ENCODE measurements at regions not wholly inside any gene's neighbourhood (a gene's known extent, or its start where the extent isn't known, plus 50 kb on each side); places are given as distances from the start of the nearest gene placed in this dataset.
"Not testable (repeated sequence)": the region's sequence is repeated elsewhere in the genome, so short reads cannot be mapped to it uniquely, and the experiment has no call there.

DNA sequence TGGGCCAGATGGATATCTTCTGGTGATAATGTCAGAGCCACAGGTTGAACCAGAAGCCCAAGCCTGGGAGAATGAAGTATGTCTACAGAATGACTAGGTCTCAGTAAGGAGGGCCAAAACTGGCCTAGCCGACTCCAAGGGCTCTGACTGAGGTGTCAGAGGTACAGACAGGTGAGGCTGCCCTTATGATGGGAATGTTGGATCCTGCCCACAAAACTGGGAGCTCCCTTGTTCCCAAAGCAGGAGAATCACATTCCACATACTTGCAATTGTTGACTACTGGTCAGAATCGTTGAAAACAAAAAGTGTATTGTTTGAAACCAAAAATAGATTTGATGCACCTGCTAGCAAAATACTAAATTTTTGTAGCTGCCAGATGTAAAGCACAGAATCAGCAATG lies 350.2 kb downstream of the BCL2L11 start:
- not testable (repeated sequence) for H3K14ac ChIP-seq (ENCODE audit: insufficient read depth, low read length); H3K9me3 ChIP-seq (ENCODE audit: control insufficient read depth, low read depth, low read length); H3K79me1 ChIP-seq (ENCODE audit: insufficient read depth, low read depth, low read length, poor library complexity, severe bottlenecking); H2BK20ac ChIP-seq (ENCODE audit: low read depth, low read length, poor library complexity, severe bottlenecking); H3K4me2 ChIP-seq (ENCODE audit: insufficient read depth, insufficient read length, low read length); H3T11ph ChIP-seq (ENCODE audit: low read length); H3K27me3 Mint-ChIP-seq (ENCODE audit: low read depth); H3K79me2 ChIP-seq (ENCODE audit: insufficient read depth, low read length); H3K27me3 ChIP-seq (ENCODE audit: insufficient read depth, low read length); H3K36me3 Mint-ChIP-seq (ENCODE audit: insufficient read depth in 1 of 3, low read depth in 3 of 3); H4K5ac ChIP-seq (ENCODE audit: insufficient read length, low read depth, low read length); H4K91ac ChIP-seq (ENCODE audit: insufficient read length, low read depth, low read length); H3K4me1 ChIP-seq (ENCODE audit: insufficient read depth, low read length); H3K23ac ChIP-seq (ENCODE audit: insufficient read length, low read depth, low read length); H2BK15ac ChIP-seq (ENCODE audit: low read depth, low read length); H3K56ac ChIP-seq (ENCODE audit: insufficient read length, low read depth, low read length); H3K4me3 Mint-ChIP-seq; H3K4ac ChIP-seq (ENCODE audit: low read depth, low read length); H4K20me1 ChIP-seq (ENCODE audit: control insufficient read depth, insufficient read depth, insufficient read length); H2BK120ac ChIP-seq (ENCODE audit: low read depth, low read length, poor library complexity, severe bottlenecking); H3K18ac ChIP-seq (ENCODE audit: insufficient read length, low read depth, low read length); H4K8ac ChIP-seq (replicated peaks; ENCODE audit: insufficient read length, low read depth, low read length); H3K23me2 ChIP-seq (ENCODE audit: insufficient read length, low read depth, low read length, poor library complexity, severe bottlenecking); H3K9me3 Mint-ChIP-seq; H2AFZ ChIP-seq (ENCODE audit: low read length); DNase-seq; H2AK5ac ChIP-seq (ENCODE audit: insufficient read length, low read length); H3K9ac ChIP-seq (ENCODE audit: extremely low read depth, insufficient read length, low read length); H2BK12ac ChIP-seq (ENCODE audit: insufficient read length, low read depth, low read length); H3K27ac Mint-ChIP-seq; H3K27ac ChIP-seq (ENCODE audit: insufficient read length, low read depth, low read length); H2BK5ac ChIP-seq (ENCODE audit: insufficient read length, low read length)
- peaks cover 9 to 12% of the 10 kb centered on the region in 2 experiments for H3K4me1 Mint-ChIP-seq
- no CpG with 5 or more reads among the region's 2 CpGs for WGBS (ENCODE audit: extremely low coverage, insufficient read length, low lambda C conversion rate)

DNA sequence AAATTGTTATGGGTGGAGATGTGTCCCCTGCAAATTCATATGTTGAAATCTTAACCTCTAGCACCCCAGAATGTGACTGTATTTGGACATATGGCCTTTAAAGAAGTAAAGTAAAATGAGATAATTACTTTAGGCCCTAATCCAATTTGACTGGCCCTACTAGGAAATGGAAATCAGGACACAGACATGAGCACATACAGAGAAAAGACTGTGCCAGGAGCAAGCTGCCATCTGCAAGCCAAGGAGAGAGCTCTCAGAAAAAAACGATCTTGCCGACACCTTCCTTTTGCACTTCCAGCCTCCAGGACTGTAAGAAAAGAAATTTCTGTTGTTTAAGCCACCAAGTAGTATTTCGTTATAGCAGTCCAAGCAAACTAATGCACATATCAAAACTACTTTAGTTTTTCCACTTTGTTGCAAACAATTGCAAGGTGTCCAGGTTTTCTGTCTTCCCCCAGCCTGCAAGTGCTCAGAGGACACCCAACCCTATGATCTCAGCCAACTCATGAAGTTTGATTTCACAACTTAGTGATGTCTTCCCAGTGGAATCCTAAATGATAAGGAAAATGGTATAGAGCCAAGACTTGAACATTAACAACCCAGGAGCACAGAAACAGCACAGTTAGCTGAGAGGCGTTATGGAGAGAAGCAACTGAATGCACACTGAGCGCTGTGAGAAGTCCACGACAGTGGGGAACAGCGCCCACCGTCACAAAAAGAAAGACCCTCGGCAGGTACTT lies 351.2 kb downstream of the BCL2L11 start:
- H3K27me3 Mint-ChIP-seq (ENCODE audit: low read depth); H2BK5ac ChIP-seq (ENCODE audit: insufficient read length, low read length); H4K20me1 ChIP-seq (ENCODE audit: control insufficient read depth, insufficient read depth, insufficient read length); H3K14ac ChIP-seq (ENCODE audit: insufficient read depth, low read length); H3K79me1 ChIP-seq (ENCODE audit: insufficient read depth, low read depth, low read length, poor library complexity, severe bottlenecking); H4K8ac ChIP-seq (replicated peaks; ENCODE audit: insufficient read length, low read depth, low read length); H3K4me1 ChIP-seq (ENCODE audit: insufficient read depth, low read length); H3K56ac ChIP-seq (ENCODE audit: insufficient read length, low read depth, low read length); H3K9me3 Mint-ChIP-seq; H3K27ac Mint-ChIP-seq; H3K18ac ChIP-seq (ENCODE audit: insufficient read length, low read depth, low read length); H3K27me3 ChIP-seq (ENCODE audit: insufficient read depth, low read length); H3K4ac ChIP-seq (ENCODE audit: low read depth, low read length); H3T11ph ChIP-seq (ENCODE audit: low read length); H3K36me3 Mint-ChIP-seq (ENCODE audit: insufficient read depth in 1 of 3, low read depth in 3 of 3); H3K4me3 Mint-ChIP-seq; H2BK120ac ChIP-seq (ENCODE audit: low read depth, low read length, poor library complexity, severe bottlenecking); H3K23ac ChIP-seq (ENCODE audit: insufficient read length, low read depth, low read length); H3K4me2 ChIP-seq (ENCODE audit: insufficient read depth, insufficient read length, low read length); H4K91ac ChIP-seq (ENCODE audit: insufficient read length, low read depth, low read length); H3K27ac ChIP-seq (ENCODE audit: insufficient read length, low read depth, low read length); H2BK20ac ChIP-seq (ENCODE audit: low read depth, low read length, poor library complexity, severe bottlenecking); H4K5ac ChIP-seq (ENCODE audit: insufficient read length, low read depth, low read length); H3K79me2 ChIP-seq (ENCODE audit: insufficient read depth, low read length); H2BK15ac ChIP-seq (ENCODE audit: low read depth, low read length); H3K23me2 ChIP-seq (ENCODE audit: insufficient read length, low read depth, low read length, poor library complexity, severe bottlenecking); H3K9ac ChIP-seq (ENCODE audit: extremely low read depth, insufficient read length, low read length); H3K9me3 ChIP-seq (ENCODE audit: control insufficient read depth, low read depth, low read length); H2BK12ac ChIP-seq (ENCODE audit: insufficient read length, low read depth, low read length); H2AK5ac ChIP-seq (ENCODE audit: insufficient read length, low read length); H3K4me1 Mint-ChIP-seq; DNase-seq; H2AFZ ChIP-seq (ENCODE audit: low read length): not testable (repeated sequence)
- no CpG with 5 or more reads among the region's 9 CpGs for WGBS (ENCODE audit: extremely low coverage, insufficient read length, low lambda C conversion rate)

Measured in H9 (cell line).